Lower leg skin (tissue), 4 donors: ENCODE measurements at regions not wholly inside any gene's neighbourhood (a gene's known extent, or its start where the extent isn't known, plus 50 kb on each side); places are given as distances from the start of the nearest gene placed in this dataset.

Source experiments
- DNase-seq, 2 donors: peaks; one replicate each; pipeline ENCODE4 v3.0.0-alpha.2; 2019; ENCODE audit warnings: low spot score in 2 of 2
- H3K4me3 ChIP-seq: fragments of 200-600 bp; sonication (generic); 2 replicates; pipeline ENCODE4 v1.5.1; 2017; ENCODE audit warnings: mild to moderate bottlenecking, low read depth; ENCODE audit not compliant: poor library complexity, severe bottlenecking
- POLR2A ChIP-seq, 2 donors: fragments of 450-650 bp; IDR thresholded peaks; one replicate each; pipeline ENCODE4 v1.6.1; 2016 to 2017; ENCODE audit warnings: antibody characterized with exemption in 2 of 2, mild to moderate bottlenecking in 1 of 2, moderate library complexity in 1 of 2
- WGBS, 2 donors: methylation state at CpG; one replicate each; pipeline ENCODE4 v1.1.5; 2018; 5-methylcytosine and 5-hydroxymethylcytosine counted together
- intact Hi-C: fragments of 100-400 bp; cut with DNase I; formaldehyde crosslinking; loops from one replicate; pipeline ENCODE4 v1.15.0; 2023; ENCODE audit warnings: low total_unique reads
- TF ChIP-seq, protein P1 (sequence below), 3 donors: fragments of 450-650 bp; IDR thresholded peaks; one replicate each; pipeline ENCODE4 v1.5.1; 2016; ENCODE audit warnings: antibody characterized with exemption in 3 of 3, mild to moderate bottlenecking in 3 of 3, moderate library complexity in 2 of 3

DNA sequence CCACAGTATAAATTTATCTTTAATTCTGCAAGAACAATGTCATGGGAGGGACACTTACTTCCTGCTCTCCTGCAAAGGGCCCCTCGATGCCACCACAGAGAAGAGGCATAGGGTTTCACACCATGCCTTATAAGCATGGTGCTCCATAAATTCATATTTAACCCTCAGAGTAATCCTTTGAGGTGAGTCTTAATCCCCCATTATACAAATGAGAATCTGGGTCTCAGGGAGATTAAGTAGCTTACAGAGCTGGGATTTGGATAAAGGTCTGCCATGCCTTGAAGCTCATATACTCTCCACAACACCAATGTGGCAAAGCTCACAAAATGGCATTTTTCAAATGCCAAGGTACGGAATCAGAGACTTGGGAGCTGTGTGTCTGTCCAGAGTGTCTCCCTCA is 268.5 kb upstream of the CCL2 start:
- no peak overlapping the region for H3K4me3 ChIP-seq
- intact Hi-C loops = no loop called here
- DNase-seq = no peak
- TF ChIP-seq POLR2A (IDR thresholded peaks at IDR 0.05) = no peak
- TF ChIP-seq, protein P1, sequence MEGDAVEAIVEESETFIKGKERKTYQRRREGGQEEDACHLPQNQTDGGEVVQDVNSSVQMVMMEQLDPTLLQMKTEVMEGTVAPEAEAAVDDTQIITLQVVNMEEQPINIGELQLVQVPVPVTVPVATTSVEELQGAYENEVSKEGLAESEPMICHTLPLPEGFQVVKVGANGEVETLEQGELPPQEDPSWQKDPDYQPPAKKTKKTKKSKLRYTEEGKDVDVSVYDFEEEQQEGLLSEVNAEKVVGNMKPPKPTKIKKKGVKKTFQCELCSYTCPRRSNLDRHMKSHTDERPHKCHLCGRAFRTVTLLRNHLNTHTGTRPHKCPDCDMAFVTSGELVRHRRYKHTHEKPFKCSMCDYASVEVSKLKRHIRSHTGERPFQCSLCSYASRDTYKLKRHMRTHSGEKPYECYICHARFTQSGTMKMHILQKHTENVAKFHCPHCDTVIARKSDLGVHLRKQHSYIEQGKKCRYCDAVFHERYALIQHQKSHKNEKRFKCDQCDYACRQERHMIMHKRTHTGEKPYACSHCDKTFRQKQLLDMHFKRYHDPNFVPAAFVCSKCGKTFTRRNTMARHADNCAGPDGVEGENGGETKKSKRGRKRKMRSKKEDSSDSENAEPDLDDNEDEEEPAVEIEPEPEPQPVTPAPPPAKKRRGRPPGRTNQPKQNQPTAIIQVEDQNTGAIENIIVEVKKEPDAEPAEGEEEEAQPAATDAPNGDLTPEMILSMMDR (IDR thresholded peaks at IDR 0.05) = no peak
- 69% methylated on average over 2 of the region's 2 CpGs for WGBS, 2 donors

DNA sequence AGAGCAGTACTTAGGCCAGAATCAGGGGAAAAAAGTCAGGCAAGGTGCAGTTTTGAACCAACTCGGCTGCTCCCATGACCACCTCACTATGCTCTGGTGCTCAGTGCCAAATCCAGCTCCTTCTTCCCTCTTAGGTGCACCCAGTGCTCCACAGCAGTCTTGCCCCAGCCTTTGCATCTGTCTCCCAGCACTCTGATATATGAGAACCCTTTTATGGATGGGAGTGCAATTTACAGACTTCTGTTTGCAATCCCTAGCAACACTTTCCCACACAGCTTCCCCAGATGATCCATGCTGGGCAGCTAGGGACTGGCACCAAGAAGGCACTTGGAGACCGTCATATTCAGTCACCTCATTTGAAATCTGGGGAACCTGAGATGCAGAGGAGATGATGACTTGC is 267.9 kb upstream of the CCL2 start:
- TF ChIP-seq POLR2A (IDR thresholded peaks at IDR 0.05) = no peak
- TF ChIP-seq, protein P1 (IDR thresholded peaks at IDR 0.05) = no peak
- H3K4me3 ChIP-seq = no peak overlapping the region
- 85% methylated on average over 2 of the region's 2 CpGs for WGBS, 2 donors
- DNase-seq = no peak
- intact Hi-C loops = no loop called here

DNA sequence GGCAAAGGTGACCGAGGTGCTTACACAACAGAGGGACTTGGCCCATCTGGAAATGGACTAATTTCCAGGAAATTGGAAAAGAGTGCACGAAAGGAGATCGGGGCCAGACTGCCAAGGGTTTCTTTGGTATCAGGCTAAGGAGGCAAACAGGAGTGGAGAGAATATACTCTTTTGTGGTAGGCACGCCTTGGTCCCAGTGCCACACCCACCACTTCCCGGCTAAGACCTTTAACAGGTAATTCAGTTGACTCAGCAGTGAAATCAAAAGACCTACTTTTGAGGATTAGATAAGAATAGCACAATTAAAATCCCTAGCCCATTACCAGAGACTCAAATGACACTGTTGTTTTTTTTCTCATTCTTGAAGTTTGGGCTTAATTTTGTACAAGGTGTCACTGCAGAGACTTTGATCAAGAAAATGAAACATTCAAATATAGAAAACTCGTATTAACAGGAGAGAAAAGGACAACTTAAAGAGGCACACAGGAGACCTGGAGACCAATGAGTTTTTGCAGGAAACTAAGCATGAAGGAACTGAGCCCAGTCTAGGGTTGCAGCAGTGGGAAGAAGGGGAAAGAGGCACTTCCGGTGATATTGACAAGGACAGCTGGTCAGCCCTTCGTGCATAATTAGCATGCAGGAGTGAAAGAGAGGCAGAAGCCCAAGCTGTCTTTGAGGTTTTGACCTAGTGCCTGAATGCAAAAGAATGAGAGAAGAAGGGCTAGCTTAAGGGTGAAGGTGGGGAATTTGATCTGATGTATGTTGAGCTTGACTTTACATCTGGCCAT is 265.5 kb upstream of the CCL2 start:
- DNase-seq = no peak
- intact Hi-C loops = no loop called here

DNA sequence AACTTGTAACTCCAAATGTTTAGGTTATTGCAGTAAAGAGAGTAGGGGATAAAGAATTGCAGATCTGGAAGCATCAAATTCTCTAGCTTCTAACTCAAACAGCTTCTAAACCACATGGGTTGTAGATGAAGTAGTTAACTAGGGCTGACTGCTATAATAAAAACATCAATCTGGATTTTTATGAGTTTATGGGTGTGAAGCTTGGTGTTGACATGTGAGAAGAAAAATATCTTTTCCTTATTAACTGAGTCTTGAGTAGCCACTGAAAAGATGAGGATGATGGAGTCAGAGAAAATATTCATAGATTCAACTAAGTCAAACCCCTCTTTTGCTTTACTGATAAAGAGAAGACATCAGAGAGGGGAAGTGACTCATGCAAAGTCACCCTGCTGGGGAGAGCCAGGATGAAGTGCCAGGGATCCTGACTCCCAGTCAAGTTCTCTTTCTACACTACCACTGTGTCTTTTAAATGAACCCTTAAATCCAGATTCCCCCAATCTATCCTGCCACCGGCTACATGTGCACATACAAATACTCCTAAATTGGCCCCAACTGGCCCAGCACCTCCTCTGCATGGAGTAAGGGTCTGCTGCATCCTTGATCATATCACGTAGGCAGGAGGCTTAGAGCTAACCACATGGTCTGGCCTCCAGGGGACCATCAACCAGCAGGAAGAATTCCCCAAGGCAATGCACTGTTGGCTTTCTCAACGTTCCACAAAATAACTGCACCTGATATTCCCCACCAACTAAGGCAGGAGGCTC is 264.0 kb upstream of the CCL2 start:
- no peak for DNase-seq
- TF ChIP-seq, protein P1 (IDR thresholded peaks at IDR 0.05) = no peak
- TF ChIP-seq POLR2A (IDR thresholded peaks at IDR 0.05) = no peak
- 57 to 64% methylated on average over 3 of the region's 3 CpGs for WGBS, 2 donors
- intact Hi-C loops = no loop called here
- H3K4me3 ChIP-seq = no peak overlapping the region

More for the DNA sequence above, 265.5 kb upstream of the CCL2 start:
- H3K4me3 ChIP-seq = no peak overlapping the region
- WGBS, 2 donors = 42 to 49% methylated on average over 8 of the region's 8 CpGs
- no peak for TF ChIP-seq POLR2A (IDR thresholded peaks at IDR 0.05)
- TF ChIP-seq, protein P1 (IDR thresholded peaks at IDR 0.05) = no peak

DNA sequence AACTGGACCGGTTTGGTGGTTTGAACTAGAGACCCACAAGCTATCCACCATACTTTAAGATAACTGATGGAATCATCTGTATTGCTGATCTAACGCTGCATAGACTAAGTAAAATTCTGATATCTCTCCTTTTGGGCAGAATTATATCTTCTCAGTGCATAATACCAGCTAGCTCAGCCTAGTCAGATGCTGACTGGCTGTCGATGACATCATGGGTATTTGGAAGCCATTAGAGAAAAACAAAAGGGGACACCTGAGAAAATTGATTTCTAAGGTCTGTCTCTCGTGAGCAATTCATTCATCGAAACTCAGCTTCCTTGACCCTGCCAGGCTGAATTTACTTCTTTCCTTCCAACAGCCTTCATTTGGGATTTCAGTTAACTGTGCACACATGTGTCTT is 263.0 kb upstream of the CCL2 start:
- intact Hi-C loops = no loop called here
- WGBS, 2 donors = 70 to 86% methylated on average over 5 of the region's 5 CpGs
- no peak overlapping the region for H3K4me3 ChIP-seq
- DNase-seq = no peak
- TF ChIP-seq, protein P1 (IDR thresholded peaks at IDR 0.05) = no peak
- no peak for TF ChIP-seq POLR2A (IDR thresholded peaks at IDR 0.05)
